ENCODE measurements at regions not wholly inside any gene's neighbourhood (a gene's known extent, or its start where the extent isn't known, plus 50 kb on each side); places are given as distances from the start of the nearest gene placed in this dataset.

GRCh38 chr10:109622566-109622965 is 300.7 kb downstream of the XPNPEP1 start:
- TF ChIP-seq CTCF (conservative IDR thresholded peaks at IDR 0.05; ENCODE audit: low read depth in 2 of 2) (no peak), EZH2phosphoT487 (IDR thresholded peaks at IDR 0.05; ENCODE audit: unreplicated experiment) (no peak), EZH2 (IDR thresholded peaks at IDR 0.05; ENCODE audit: low read depth, unreplicated experiment) (no peak)

Data from GM23338 (cell line).